ENCODE measurements at regions not wholly inside any gene's neighbourhood (a gene's known extent, or its start where the extent isn't known, plus 50 kb on each side); places are given as distances from the start of the nearest gene placed in this dataset.

DNA sequence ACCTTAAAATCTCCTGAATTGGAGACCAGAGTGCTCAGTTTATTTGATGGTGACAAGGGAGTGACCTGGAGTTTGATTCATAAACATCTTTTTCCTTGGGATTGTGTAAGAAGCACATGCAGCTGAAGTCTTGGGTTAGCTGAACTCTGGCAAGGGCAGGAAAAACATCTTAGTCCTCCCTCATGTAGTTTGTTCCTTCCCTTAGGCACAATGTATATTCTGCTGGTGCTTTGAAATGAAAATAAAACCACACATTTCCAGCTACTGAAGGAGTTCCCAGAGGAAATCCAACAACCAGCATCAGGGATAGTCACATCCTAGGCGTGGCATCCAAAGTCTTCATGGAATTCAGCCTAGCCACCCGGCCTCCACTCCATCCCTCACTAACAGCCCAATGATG is 95.2 kb upstream of the PAPPA start:
- peak; percentile 37 for DNase-seq

DNA sequence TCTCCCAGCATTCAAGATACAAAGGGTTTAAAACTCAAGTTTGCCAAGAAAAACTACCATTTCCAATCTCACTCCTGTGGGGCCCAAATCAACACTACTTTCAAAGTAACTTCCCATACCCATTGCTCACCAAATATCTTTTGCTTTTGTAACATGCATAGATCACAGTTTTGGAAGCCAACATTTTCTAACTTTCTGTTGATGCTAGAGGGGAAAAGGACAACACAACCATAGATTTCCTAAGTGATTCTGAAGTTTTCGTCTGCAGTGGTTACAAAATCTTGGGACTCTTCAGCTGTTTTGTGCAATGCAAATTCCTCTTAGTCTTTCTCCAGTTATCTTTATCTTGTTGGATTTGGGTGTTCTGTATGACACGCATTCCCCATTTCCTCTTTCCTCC is 94.1 kb upstream of the PAPPA start:
- no peak for DNase-seq

DNA sequence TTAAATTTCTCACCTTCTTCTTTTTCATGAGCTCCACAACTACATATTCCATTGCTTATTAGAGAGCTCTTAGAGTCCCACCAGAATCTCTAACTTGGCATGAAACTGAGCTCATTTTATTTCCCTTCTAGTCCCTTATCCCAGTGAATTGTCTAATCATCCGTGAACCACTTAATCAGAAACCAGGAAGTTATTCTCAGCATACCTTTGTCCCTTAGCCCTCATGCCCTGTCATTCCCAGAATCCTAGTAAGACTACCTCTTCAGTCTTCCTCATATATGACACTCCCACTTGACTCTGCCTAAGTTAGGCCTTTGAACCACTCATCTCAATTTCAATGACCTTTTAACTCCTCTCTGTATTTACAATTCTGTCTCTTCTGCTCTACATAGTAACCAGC is 93.0 kb upstream of the PAPPA start:
- DNase-seq, result no peak

DNA sequence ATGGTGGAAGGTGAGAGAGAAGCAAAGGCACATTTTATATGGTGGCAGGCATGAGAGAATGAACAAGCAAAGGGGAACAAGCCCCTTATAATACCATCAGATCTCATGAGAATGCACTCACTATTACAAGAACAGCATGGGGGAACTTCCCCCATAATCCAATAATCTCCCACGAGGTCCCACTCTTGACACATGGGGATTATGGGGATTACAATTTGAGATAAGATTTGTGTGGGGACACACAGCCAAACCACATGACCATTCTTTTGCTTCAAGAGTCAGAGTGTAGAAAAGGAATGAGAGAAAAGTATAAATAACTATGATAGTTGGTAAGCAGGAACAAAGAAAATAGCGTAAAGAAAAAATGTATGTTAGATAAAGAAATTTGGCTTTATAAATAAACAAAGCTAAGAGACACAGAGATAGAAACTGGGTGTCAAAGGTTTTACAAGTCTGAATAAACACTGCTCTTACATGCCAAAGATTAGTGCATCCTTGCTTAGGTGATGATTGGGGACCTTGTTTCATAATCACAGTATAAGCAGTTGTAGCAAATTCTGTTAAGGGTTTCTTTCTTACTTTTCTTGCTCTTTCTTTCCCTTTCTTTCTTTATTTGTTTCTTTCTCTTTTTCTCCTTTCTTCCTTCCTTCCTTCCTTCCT is 91.9 kb upstream of the PAPPA start:
- no peak for DNase-seq

DNA sequence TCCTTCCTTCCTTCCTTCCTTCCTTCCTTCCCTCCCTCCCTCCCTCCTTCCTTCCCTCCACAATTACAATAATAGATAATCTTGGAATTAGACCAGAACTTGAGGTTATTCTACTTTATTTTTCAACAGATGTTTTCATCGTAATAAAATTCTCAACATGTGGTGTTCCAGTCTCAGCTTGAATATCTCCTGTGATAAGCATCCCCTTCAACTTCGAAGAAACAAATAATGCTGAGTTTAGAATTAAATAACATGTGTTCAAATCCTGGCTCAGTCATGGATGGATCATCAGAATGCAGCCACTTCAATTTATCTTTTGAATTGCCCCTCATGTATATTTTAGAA is 91.4 kb upstream of the PAPPA start:
- DNase-seq, result no peak

DNA sequence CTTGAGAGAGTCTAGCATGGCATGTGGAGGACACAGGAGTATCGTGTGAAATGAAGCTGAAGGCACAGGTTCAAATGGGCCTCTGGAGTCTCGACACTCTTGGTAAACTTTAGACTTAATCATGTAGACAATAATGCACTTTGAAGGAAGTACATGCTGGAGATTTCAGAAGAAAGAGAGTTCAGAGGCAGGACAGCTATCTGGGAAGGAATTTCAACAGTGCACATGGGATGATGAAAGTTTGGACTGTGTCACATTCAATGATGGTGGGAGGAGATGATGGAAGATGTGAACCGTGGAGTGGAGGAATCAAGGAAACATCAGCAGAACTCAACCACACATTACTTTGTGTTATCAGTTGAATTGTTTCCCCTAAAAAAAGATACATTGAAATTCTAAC is 88.6 kb upstream of the PAPPA start:
- no peak for DNase-seq

DNA sequence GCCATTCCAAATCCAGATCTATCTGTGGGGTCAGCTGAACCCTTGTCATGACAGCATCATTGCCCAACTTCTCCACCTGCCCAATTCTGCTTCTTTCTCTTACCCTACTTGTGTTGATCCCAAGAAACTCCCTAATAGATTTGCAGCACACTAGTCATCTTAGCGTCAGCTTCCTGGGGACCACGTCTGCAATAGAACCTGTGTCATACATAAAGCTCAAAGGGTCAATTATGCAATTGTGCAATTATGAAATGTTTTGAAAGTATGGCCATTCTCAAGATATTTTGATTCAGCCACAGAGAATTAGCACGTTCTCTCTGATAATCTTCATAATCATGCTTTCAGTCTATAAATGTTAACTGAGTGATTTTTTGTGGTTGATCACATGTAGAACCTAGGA is 87.4 kb upstream of the PAPPA start:
- no peak for DNase-seq

DNA sequence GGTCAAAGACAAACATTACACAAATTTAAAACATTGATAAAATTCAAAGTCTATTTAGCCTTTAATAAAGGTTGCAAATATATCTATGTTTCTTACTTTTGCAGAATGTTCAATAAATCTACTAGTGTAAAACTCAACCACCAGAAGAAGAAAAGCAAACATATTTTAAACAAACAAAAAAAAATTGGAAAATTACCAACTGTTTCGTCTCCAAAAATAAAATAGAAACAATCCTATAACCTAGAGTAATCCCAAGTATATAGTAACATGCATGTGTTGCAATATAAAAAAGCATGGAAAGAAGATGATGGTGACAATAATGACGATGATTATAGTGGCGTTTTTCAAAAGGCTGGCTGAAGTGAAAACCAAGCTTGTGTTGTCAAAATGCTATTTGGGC is 86.0 kb upstream of the PAPPA start:
- DNase-seq, result no peak

DNA sequence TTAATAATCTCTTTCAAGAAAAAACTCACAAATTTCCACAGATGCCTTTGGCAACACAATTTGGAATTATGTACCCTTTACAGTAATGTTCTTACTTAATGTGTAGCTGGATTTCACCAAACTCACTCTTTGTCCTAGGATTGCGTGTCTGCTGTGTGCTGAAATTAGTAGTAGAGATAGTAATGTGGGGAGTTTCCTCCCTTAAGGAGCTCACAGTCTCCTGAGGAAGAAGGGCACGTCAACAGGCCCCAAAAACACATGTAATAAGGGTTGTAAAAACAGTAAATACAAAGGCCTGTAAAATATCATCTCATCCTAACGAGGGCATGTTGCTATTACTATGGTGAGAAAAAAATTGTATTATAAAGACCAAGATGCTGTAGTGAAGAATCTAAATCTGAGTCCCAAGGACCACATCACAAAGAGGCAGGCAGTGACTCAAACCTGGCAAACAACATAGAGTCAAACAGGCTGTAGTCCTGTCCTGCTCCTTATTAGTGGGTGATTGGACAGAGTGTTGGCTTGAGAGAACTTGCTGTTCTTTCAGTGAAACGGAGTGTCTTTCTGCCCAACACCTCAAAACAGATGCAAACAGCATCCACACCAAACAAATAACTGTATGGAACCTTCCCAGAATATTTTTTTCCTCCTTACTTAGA is 83.2 kb upstream of the PAPPA start:
- DNase-seq, result no peak

DNA sequence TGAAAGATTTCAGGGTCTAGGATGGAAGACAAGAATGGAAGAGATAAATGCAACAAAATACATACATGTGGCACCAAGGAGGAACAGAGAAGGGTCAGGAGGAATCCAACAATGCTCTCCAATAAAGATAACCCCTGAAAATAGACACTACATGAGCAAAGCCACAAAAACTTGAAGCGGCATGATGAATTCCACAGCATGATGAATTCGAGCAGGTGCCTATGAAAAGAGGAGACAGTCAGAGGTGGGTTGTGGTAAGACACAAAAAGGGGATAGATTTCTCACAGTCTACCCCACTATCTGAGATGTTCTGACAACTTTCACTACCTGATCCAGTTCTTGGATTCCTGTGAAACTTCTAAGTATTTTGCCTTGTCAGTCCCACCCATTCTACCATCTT is 81.5 kb upstream of the PAPPA start:
- no peak for DNase-seq

DNA sequence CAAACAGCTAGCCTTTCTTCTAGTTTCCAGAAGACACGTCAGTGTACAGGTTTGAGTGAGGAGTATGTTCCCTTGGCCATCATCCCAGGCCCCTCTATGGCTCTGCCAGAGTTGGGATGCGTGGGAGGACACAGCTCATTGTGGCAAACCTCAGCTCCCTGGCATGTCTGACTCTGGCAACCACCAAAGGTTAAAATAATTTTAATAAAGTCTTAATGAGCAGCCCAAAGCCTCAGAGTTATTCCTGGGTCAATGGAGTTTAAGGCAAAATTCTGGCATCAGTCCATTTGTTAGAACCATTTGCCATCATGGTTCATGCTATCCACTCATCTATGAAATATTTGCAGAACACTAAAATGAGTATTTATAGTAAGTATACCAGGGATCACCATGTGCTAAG is 79.8 kb upstream of the PAPPA start:
- peak; percentile 45 for DNase-seq

DNA sequence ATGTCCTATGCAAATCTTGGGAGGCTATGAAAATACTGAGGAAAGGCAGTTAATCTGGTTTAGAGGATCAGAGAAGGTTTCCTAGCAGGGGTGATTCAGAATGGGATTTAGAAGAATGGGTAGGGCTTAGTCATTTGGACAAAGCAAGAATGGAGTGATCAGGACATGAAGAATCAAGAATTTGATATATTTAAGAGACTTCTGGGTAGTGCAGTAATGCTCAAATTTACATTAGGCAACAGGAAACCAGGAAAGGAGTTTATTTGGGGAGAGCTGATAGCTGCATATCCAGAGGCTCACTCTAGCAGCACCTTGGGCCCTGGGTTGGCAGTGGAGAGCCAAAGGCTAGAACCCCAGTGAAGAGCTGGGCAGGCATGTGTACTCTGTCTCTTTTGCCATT is 78.9 kb upstream of the PAPPA start:
- DNase-seq, result peak; percentile 68

DNA sequence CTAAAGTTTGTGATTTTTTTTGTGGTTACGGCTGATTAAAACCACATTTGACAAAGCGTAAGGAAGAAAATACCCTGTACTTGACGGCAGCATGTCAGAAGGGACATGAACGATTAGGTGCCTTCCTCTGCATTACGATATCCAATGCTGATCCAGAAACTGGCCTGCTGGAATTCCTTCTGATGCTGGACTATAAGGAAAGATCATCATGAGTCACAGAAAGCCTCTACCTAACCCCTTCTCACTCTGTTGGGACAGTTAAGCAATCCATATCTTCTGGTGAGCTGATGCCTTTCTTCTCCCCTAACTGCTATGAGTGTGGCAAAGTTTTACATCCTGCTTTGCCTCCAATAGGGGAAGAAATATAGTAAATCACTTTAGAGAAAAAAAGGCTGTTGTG is 78.4 kb upstream of the PAPPA start:
- DNase-seq, result peak; percentile 67

DNA sequence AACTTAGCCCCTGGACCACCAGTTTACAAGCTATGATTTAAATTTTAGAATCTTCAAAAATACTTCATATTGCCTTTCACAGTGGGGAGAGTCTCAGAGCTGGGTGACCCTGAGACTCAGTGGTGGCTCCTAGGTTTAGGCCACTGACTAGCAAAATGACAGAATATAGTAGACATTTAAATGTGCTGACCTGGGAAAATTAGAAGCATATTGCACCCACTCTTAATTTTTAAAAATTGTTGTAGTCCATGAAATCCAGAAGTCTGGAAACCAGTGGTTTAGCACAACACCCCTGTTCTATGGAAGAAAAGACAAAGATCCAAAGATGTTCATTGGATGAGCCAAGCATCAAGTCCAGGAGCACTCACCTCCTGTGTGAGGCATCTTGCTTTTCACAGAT is 75.0 kb upstream of the PAPPA start:
- DNase-seq, result no peak

DNA sequence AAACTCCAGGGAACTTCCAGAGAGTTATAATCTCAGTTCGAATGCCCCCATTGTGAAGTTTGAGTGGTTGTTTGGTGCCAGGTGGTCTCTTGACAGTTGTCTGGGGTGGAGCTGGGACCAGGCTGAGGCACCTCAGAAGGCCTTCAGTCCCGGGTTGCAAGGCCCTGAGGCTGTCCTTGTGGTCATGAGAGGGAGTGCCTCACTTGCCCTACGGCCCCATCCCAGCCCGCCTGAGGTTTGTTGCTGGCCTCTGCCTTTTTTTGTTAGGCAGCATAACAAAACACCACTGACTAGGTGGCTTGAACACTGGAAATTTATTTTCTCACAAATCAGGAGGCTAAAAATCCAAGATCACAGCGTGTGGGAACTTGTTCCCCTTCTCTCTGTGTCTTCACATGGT is 73.0 kb upstream of the PAPPA start:
- no peak for DNase-seq

DNA sequence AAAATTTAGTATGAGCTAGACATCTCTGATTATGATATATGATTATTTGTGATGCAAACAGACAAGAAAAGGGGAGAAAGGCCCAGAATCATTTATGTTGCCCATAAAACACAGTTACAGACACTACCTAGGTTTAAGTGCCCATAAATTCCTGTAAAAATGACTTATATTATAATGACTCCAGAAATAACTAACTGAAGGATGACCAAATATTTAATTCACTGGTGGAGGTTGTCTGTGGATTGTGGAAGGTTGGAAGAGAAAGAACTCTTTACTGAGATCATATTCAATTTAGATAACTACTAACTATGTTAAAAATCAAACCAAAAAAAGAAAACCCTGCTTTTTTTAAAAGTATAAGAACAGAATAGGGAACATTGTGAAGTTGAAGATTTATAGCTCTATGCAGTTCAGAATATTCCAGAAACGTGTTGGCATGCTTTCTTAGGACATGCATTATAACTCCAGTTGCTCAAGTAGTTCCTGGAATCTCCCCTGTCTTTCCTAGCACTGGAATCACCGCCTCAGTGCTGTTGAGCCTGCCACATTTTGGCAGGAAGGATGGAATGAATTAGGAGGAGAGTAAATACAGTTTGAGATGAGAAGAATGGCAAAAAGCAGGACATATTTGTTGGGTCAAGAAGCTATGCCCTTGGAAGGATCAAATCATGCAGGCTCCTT is 72.0 kb upstream of the PAPPA start:
- no peak for DNase-seq

DNA sequence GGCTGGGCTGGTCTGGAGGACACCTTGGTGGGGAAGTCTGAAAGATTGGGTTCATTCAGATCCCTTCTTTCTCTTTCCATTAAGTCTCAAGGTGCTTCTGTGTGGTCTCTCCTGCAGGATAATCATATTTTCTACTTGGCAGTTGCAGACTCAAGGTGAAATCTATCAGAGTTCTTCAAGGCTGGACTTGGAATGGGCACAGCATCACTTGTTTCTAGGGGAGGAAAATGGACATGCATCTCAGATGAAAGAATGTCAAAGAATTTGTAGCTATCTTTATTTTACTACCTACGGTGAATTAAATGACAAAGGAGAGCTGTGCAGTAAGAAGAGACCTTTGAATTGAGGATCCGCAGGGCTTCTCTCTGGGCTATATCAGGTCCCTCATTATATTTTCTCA is 69.8 kb upstream of the PAPPA start:
- no peak for DNase-seq

DNA sequence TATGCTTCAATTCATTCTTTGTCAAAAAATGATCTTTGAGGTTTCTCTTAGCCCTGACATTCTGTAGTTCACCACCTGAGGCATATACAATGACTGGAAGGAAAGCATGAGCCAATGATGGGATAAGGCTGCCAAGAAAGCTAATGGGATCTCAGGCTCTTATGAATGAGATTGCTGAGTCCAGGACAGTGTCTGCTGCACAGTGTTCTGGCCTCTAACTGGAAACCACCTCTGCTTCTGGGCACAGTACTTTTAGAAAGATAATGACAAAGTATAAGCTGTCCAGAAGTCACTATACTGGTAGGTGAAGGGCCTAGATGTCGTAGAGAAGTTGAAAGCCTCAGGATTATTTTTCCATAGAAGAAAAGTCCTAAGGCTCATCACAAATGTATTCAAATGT is 69.1 kb upstream of the PAPPA start:
- no peak for DNase-seq

DNA sequence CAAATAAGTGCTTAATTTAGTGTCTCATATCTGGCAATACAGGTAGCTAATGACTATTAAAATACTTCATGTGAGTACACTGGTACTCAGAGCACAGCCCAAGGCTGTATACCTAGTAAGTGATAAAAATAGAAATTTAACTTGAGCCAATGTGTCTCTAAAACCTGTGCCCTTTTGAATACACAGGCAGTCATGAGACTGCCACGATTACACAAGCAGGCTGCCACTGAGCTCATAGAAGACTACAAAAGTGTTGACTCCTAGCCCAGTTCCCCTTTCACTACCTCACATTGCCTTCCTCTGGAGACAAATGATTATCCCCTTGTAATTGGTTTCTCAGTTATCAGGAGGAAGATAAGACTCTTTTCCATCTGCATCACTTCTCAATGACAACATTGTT is 66.3 kb upstream of the PAPPA start:
- DNase-seq, result peak; percentile 34

DNA sequence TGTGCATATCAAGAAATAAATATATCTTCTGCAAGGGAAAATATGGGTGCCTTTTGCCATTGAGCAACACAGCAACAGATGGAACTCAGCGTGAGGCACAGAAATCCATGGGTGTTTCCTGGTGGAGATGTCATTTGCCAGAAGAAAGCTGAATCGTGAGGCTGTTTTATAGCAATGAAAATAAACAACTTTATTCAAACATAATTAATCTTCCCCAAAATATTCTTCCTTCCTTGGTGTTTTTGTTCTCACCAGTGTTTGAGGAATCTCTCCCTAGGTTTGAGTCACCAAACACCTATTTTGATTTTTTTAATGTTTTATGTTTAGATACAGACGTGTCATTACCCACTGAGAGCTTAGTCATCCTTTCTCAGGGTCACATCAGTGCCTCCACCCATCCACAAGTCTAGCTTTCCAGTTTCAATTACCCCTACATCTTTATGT is 65.8 kb upstream of the PAPPA start:
- peak; percentile 83 for DNase-seq

DNA sequence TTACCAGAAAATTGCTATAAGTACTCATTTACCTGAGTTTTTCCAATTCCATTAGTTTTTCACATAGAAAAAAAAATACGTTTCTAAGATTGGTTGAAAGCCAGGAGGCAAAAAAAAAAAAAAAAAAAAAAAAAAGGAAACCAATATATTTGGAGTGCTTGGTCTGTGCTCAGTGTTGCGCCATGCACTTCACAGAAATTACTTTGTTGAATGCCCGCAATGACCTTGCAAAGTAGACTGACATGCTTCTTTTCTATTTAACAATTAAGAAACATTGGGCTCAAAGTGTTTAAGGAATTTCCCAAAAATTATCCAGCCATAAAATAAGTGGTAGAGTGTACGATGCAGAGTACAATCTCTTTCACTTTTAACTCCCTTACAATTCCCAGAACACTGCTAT is 65.2 kb upstream of the PAPPA start:
- DNase-seq, result no peak

DNA sequence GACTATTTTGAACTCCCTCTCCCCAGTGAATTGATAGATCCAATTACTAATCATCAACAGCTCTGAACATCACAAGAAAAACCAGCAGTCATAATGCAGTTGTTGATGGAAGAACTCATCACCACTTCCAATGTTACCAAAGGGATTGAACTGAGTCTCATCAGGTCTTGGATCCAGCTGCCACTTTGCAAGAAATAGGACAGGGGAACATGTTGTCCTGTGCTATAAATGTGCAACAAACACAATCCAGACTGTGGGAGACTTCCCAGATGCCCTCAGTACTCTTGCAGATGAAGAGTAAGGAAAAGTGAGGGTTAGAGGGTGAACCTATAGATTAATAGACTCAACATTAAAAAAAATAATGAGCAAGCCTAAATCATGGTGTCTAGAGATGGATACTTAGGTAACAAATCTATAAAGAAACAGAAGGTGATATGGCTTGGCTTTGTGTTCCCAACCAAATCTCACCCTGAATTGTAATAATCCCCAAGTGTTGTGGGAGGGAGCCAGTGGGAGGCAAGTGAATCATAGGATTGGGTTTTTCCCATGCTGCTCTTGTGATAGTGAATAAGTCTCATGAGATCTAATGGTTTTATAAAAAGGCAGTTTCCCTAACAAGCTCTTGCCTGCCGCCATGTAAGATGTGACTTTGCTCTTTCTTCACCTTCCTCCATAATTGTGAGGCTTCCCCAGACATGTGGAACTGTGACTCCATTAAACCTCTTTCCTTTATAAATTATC is 63.4 kb upstream of the PAPPA start:
- peak; percentile 10 for DNase-seq

DNA sequence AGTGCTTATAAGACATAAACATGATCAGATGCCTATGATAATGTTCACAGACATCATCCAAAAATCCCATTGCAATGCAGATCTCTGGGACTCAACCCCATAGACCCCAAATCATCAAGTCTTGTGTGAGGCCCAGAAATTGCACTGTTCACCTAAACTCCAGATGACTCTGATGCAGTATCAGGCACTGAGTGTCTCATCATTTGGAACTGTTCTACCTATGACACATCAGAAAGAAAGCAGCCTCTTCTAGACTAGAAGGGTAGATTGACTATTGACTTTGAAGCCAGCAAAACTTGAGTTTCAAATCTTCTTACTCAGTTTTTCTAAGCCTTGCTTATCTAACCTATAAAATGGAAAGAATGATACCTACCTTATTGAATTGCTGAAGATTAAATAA is 58.7 kb upstream of the PAPPA start:
- DNase-seq, result peak; percentile 12

DNA sequence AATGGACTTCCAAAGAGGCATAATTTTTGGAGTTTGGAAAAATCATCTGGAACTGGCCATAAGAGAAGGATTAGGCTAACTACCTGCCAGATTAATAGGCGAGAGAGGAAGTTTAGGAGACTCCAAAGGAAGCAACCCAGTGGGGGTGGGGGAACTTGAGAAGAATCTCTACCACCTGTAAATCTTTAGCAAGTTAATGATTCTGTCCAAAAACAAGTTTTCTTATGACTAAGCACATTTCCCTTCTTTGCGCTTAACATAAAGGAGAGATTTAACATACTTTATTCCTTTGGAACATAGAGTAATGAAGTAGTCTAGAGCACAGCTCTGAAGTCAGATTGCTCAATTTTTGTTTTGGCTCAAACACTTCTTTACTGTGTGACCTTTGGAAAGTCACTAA is 58.2 kb upstream of the PAPPA start:
- DNase-seq, result no peak
